ENCODE measurements at regions not wholly inside any gene's neighbourhood (a gene's known extent, or its start where the extent isn't known, plus 50 kb on each side); places are given as distances from the start of the nearest gene placed in this dataset.
"Not testable (repeated sequence)": the region's sequence is repeated elsewhere in the genome, so short reads cannot be mapped to it uniquely, and the experiment has no call there.

GRCh38 chr4:116202524-116202923 lies 882.9 kb downstream of the TRAM1L1 start:
- H3K4me3 ChIP-seq (ENCODE audit: low read depth, poor library complexity, severe bottlenecking): no peak overlapping the region
- no peak for TF ChIP-seq POLR2A (IDR thresholded peaks at IDR 0.05)
- no peak for TF ChIP-seq CTCF (IDR thresholded peaks at IDR 0.05)
- no peak for DNase-seq (ENCODE audit: low spot score in 2 of 2)
- intact Hi-C loops (cut with DNase I; ENCODE audit: low total_unique reads): no loop called here
- WGBS, 2 donors: 29 to 61% methylated on average over 1 of the region's 1 CpG

- no peak overlapping the region for H3K4me3 ChIP-seq (ENCODE audit: low read depth, poor library complexity, severe bottlenecking)
- intact Hi-C loops (cut with DNase I; ENCODE audit: low total_unique reads): no loop called here
- DNase-seq (ENCODE audit: low spot score in 2 of 2): no peak
- 75 to 78% methylated on average over 3 of the region's 3 CpGs for WGBS, 2 donors
- no peak for TF ChIP-seq CTCF (IDR thresholded peaks at IDR 0.05)
- TF ChIP-seq POLR2A (IDR thresholded peaks at IDR 0.05): no peak
Observed at GRCh38 chr4:116197317-116197809, 888.0 kb downstream of the TRAM1L1 start.

- H3K4me3 ChIP-seq (ENCODE audit: low read depth, poor library complexity, severe bottlenecking): no peak overlapping the region
- TF ChIP-seq POLR2A (IDR thresholded peaks at IDR 0.05) (no peak), CTCF (IDR thresholded peaks at IDR 0.05) (no peak)
- intact Hi-C loops (cut with DNase I; ENCODE audit: low total_unique reads): no loop called here
- no peak for DNase-seq (ENCODE audit: low spot score in 2 of 2)
Observed at GRCh38 chr4:116183241-116183640, 902.1 kb downstream of the TRAM1L1 start.

GRCh38 chr4:116180157-116180601 lies 905.2 kb downstream of the TRAM1L1 start:
- H3K4me3 ChIP-seq (ENCODE audit: low read depth, poor library complexity, severe bottlenecking): no peak overlapping the region
- TF ChIP-seq CTCF (IDR thresholded peaks at IDR 0.05): no peak
- no peak for TF ChIP-seq POLR2A (IDR thresholded peaks at IDR 0.05)
- intact Hi-C loops (cut with DNase I; ENCODE audit: low total_unique reads): no loop called here
- DNase-seq (ENCODE audit: low spot score in 2 of 2): no peak
- WGBS, 2 donors: 17 to 21% methylated on average over 2 of the region's 2 CpGs

GRCh38 chr4:116151371-116151770 lies 934.0 kb downstream of the TRAM1L1 start:
- DNase-seq (ENCODE audit: low spot score in 2 of 2); H3K4me3 ChIP-seq (ENCODE audit: low read depth, poor library complexity, severe bottlenecking); intact Hi-C loops (cut with DNase I; ENCODE audit: low total_unique reads): not testable (repeated sequence)
- 88 to 91% methylated on average over 9 of the region's 9 CpGs for WGBS, 2 donors

- WGBS, 2 donors: 74 to 89% methylated on average over 1 of the region's 1 CpG
- intact Hi-C loops (cut with DNase I; ENCODE audit: low total_unique reads): no loop called here
- TF ChIP-seq POLR2A (IDR thresholded peaks at IDR 0.05) (no peak), CTCF (IDR thresholded peaks at IDR 0.05) (no peak)
- H3K4me3 ChIP-seq (ENCODE audit: low read depth, poor library complexity, severe bottlenecking): no peak overlapping the region
- DNase-seq (ENCODE audit: low spot score in 2 of 2): no peak
Observed at GRCh38 chr4:116150152-116150551, 935.2 kb downstream of the TRAM1L1 start.

Measured in lower leg skin (tissue), 4 donors.